ENCODE measurements at regions not wholly inside any gene's neighbourhood (a gene's known extent, or its start where the extent isn't known, plus 50 kb on each side); places are given as distances from the start of the nearest gene placed in this dataset.
"Not testable (repeated sequence)": the region's sequence is repeated elsewhere in the genome, so short reads cannot be mapped to it uniquely, and the experiment has no call there.

GRCh38 chr3:73828348-73828747 is 203.6 kb upstream of the PDZRN3 start:
- no peaks in the 10 kb centered on the region for H3K27me3 ChIP-seq
- TF ChIP-seq CTCF (IDR thresholded peaks at IDR 0.05): no peak
- intact Hi-C loops (cut with DNase I): no loop called here

DNA sequence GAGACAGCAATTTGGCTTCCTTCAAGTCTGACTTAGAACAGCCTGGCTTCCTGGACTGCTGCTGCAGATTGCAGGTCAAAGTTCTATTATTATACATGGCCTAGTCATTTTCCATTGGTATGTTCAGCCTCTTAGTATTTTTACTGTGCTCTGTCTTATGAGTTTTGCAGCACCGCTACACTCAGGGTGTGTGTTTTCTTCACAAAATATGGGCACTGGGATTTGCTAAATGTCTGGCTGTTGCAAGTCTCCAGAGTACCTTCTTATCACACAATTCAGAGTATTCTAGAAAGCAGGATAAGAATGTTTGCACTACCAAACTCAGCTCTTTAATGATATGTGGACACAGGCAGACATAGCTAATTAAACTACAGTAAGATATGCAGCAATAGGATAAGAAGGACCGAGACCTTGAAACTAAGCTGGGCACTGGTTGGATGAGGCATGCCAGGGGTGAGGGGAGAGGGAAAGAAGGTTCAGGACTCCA is 203.0 kb upstream of the PDZRN3 start:
- no peak overlapping the region for H3K4me3 ChIP-seq
- intact Hi-C loops (cut with DNase I): no loop called here

More at GRCh38 chr3:73828348-73828747, 203.6 kb upstream of the PDZRN3 start:
- Histone ChIP-seq H3K4me1 (peaks cover 7% of the 10 kb centered on the region), H3K9me3 (no peaks in the 10 kb centered on the region), H3K9ac (ENCODE audit: low read depth in 2 of 2, low read length in 2 of 2) (no peak overlapping the region), H3K27ac (peak overlapping the region; percentile 58), H3K4me3 (no peak overlapping the region), H3K36me3 (no peaks in the 10 kb centered on the region)
- DNase-seq: no peak

GRCh38 chr3:73827204-73827603 is 202.5 kb upstream of the PDZRN3 start:
- peak overlapping the region; percentile 58 for H3K27ac ChIP-seq
- H3K9ac ChIP-seq (ENCODE audit: low read depth in 2 of 2, low read length in 2 of 2): peak overlapping the region in 1 of 2 donors; percentile 3
- intact Hi-C loops (cut with DNase I): no loop called here
- H3K4me3 ChIP-seq: no peak overlapping the region
- TF ChIP-seq CTCF (IDR thresholded peaks at IDR 0.05): no peak
- H3K9me3 ChIP-seq: no peaks in the 10 kb centered on the region
- no peaks in the 10 kb centered on the region for H3K27me3 ChIP-seq
- H3K36me3 ChIP-seq: no peaks in the 10 kb centered on the region
- DNase-seq: no peak
- H3K4me1 ChIP-seq: peaks cover 7% of the 10 kb centered on the region

More for the DNA sequence above, 203.0 kb upstream of the PDZRN3 start:
- Histone ChIP-seq H3K9me3 (no peaks in the 10 kb centered on the region), H3K27me3 (no peaks in the 10 kb centered on the region), H3K4me1 (peaks cover 7% of the 10 kb centered on the region), H3K36me3 (no peaks in the 10 kb centered on the region), H3K27ac (peak overlapping the region; percentile 58), H3K9ac (ENCODE audit: low read depth in 2 of 2, low read length in 2 of 2) (peak overlapping the region in 1 of 2 donors; percentile 3)
- no peak for TF ChIP-seq CTCF (IDR thresholded peaks at IDR 0.05)
- DNase-seq: peak; percentile 38

GRCh38 chr3:73820896-73821295 is 196.2 kb upstream of the PDZRN3 start:
- DNase-seq; H3K27me3 ChIP-seq; H3K9ac ChIP-seq (ENCODE audit: low read depth in 2 of 2, low read length in 2 of 2); H3K4me3 ChIP-seq; H3K9me3 ChIP-seq; intact Hi-C loops (cut with DNase I); H3K4me1 ChIP-seq; H3K36me3 ChIP-seq; H3K27ac ChIP-seq: not testable (repeated sequence)

- no peak overlapping the region for H3K9ac ChIP-seq (ENCODE audit: low read depth in 2 of 2, low read length in 2 of 2)
- H3K36me3 ChIP-seq: no peaks in the 10 kb centered on the region
- no peaks in the 10 kb centered on the region for H3K9me3 ChIP-seq
- TF ChIP-seq CTCF (IDR thresholded peaks at IDR 0.05): no peak
- no peak overlapping the region for H3K27ac ChIP-seq
- no peak overlapping the region for H3K4me3 ChIP-seq
- H3K27me3 ChIP-seq: no peaks in the 10 kb centered on the region
- intact Hi-C loops (cut with DNase I): no loop called here
- no peaks in the 10 kb centered on the region for H3K4me1 ChIP-seq
- no peak for DNase-seq
These were observed 195.7 kb upstream of the PDZRN3 start for GRCh38 chr3:73820431-73820830.

GRCh38 chr3:73815966-73816365 is 191.2 kb upstream of the PDZRN3 start:
- Histone ChIP-seq H3K27ac (no peak overlapping the region), H3K27me3 (no peaks in the 10 kb centered on the region), H3K9me3 (no peaks in the 10 kb centered on the region), H3K9ac (ENCODE audit: low read depth in 2 of 2, low read length in 2 of 2) (no peak overlapping the region), H3K36me3 (no peaks in the 10 kb centered on the region), H3K4me1 (no peaks in the 10 kb centered on the region), H3K4me3 (no peak overlapping the region)
- no peak for DNase-seq
- no peak for TF ChIP-seq CTCF (IDR thresholded peaks at IDR 0.05)
- intact Hi-C loops (cut with DNase I): no loop called here
